ENCODE measurements at regions not wholly inside any gene's neighbourhood (a gene's known extent, or its start where the extent isn't known, plus 50 kb on each side); places are given as distances from the start of the nearest gene placed in this dataset.

GRCh38 chr3:103554451-103554850, 1119.6 kb downstream of the ZPLD1 start:
- TF ChIP-seq CTCF (IDR thresholded peaks at IDR 0.05): no peak
- TF ChIP-seq POLR2A (IDR thresholded peaks at IDR 0.05): no peak
